HG03060 (cell line): ENCODE measurements at regions not wholly inside any gene's neighbourhood (a gene's known extent, or its start where the extent isn't known, plus 50 kb on each side); places are given as distances from the start of the nearest gene placed in this dataset.

Experiments used
- ATAC-seq: cut with Tn5 transposase; IDR thresholded peaks from one replicate; pipeline ENCODE4 v1.9.1; 2021; ENCODE audit warnings: low read depth, moderate number of reproducible peaks; ENCODE audit not compliant: unreplicated experiment

GRCh38 chr14:76950055-76951020 lies 78.2 kb downstream of the IRF2BPL start:
- no peak for ATAC-seq

GRCh38 chr14:76948976-76949375 lies 79.5 kb downstream of the IRF2BPL start:
- no peak for ATAC-seq

- ATAC-seq = no peak
These were observed 80.1 kb downstream of the IRF2BPL start for GRCh38 chr14:76948213-76948947.

GRCh38 chr14:76947838-76948184 lies 80.7 kb downstream of the IRF2BPL start:
- ATAC-seq = no peak

GRCh38 chr14:76947078-76947837 lies 81.2 kb downstream of the IRF2BPL start:
- ATAC-seq = peak; percentile 58

GRCh38 chr14:76946753-76947077 lies 81.8 kb downstream of the IRF2BPL start:
- ATAC-seq = no peak

- ATAC-seq = no peak
These were observed 85.4 kb downstream of the IRF2BPL start for GRCh38 chr14:76943072-76943471.

- no peak for ATAC-seq
These were observed 86.3 kb downstream of the IRF2BPL start for GRCh38 chr14:76941946-76942805.

- no peak for ATAC-seq
These were observed 87.0 kb downstream of the IRF2BPL start for GRCh38 chr14:76941544-76941943.

- ATAC-seq = no peak
These were observed 88.3 kb downstream of the IRF2BPL start for GRCh38 chr14:76940021-76940760.

GRCh38 chr14:76939015-76939742 lies 89.3 kb downstream of the IRF2BPL start:
- ATAC-seq = no peak

GRCh38 chr14:76938092-76938500 lies 90.4 kb downstream of the IRF2BPL start:
- no peak for ATAC-seq

- no peak for ATAC-seq
These were observed 91.1 kb downstream of the IRF2BPL start for GRCh38 chr14:76937181-76938091.

- no peak for ATAC-seq
These were observed 92.0 kb downstream of the IRF2BPL start for GRCh38 chr14:76936483-76936882.

- no peak for ATAC-seq
These were observed 95.0 kb downstream of the IRF2BPL start for GRCh38 chr14:76933515-76933914.

- no peak for ATAC-seq
These were observed 96.7 kb downstream of the IRF2BPL start for GRCh38 chr14:76931631-76932402.

- ATAC-seq = no peak
These were observed 98.0 kb downstream of the IRF2BPL start for GRCh38 chr14:76930549-76930948.
